HEK293 (cell line): ENCODE measurements at regions not wholly inside any gene's neighbourhood (a gene's known extent, or its start where the extent isn't known, plus 50 kb on each side); places are given as distances from the start of the nearest gene placed in this dataset.

Experiments
- CTCF ChIA-PET: fragments of 350-600 bp; formaldehyde crosslinking; extraction: SDS; loops from one replicate; lab custom pipeline; 2021; ENCODE audit warnings: antibody characterized with exemption; lab: Yijun Ruan, JAX
- POLR2A ChIA-PET: fragments of 300-600 bp; formaldehyde crosslinking; extraction: SDS; loops from one replicate; lab custom pipeline; 2020; ENCODE audit warnings: antibody characterized with exemption, inconsistent platforms; lab: Yijun Ruan, JAX
- H3K27ac ChIP-seq: fragments of 200-500 bp; sonication (Bioruptor generic); 2 replicates; pipeline ENCODE4 v1.5.1; 2014; ENCODE audit warnings: low read depth, low read length, control low read depth, inconsistent platforms; ENCODE audit errors: extremely low read depth
- H3K36me3 ChIP-seq, 2 experiments: fragments of 200-500 bp in 1 of 2; sonication (Bioruptor generic) in 1 of 2; 1 replicate in 1 of 2; 2 replicates in 1 of 2; pipeline ENCODE4 v1.5.1; 2014 to 2017; ENCODE audit warnings: inconsistent platforms in 2 of 2, low read length in 2 of 2; ENCODE audit not compliant: control insufficient read depth in 2 of 2, insufficient read depth in 1 of 2
- H3K4me1 ChIP-seq: fragments of 200-500 bp; sonication (Bioruptor generic); 2 replicates; pipeline ENCODE4 v1.5.1; 2014; ENCODE audit warnings: mild to moderate bottlenecking, low read length, inconsistent platforms; ENCODE audit not compliant: control insufficient read depth, insufficient read depth
- H3K4me3 ChIP-seq: 2 replicates; pipeline ENCODE4 v1.5.1; 2011; ENCODE audit warnings: low read depth, mild to moderate bottlenecking, control low read depth, low read length, moderate library complexity
- H3K9me3 ChIP-seq: fragments of 200-500 bp; sonication (Bioruptor generic); 2 replicates; pipeline ENCODE4 v1.5.1; 2014; ENCODE audit warnings: low read depth, low read length, inconsistent platforms; ENCODE audit not compliant: control insufficient read depth, insufficient read depth
- IKZF3 ChIP-seq: fragments of 450-650 bp; IDR thresholded peaks from 2 replicates; pipeline ENCODE4 v1.5.0; 2018; ENCODE audit warnings: missing biosample characterization, mild to moderate bottlenecking, missing genetic modification characterization, moderate library complexity
- MZF1 ChIP-seq: fragments of 450-650 bp; formaldehyde crosslinking; IDR thresholded peaks from 2 replicates; pipeline ENCODE4 v1.5.1; 2017; ENCODE audit warnings: missing biosample characterization, missing genetic modification characterization, borderline replicate concordance
- RBAK ChIP-seq: fragments of 450-650 bp; formaldehyde crosslinking; IDR thresholded peaks from 2 replicates; pipeline ENCODE4 v1.5.1; 2016; ENCODE audit warnings: missing biosample characterization, missing genetic modification characterization
- REPIN1 ChIP-seq: fragments of 450-650 bp; formaldehyde crosslinking; IDR thresholded peaks from 2 replicates; pipeline ENCODE4 v1.5.1; 2017; ENCODE audit warnings: missing biosample characterization, missing genetic modification characterization, low read depth
- ZBTB48 ChIP-seq: fragments of 450-650 bp; formaldehyde crosslinking; IDR thresholded peaks from 2 replicates; pipeline ENCODE4 v1.5.1; 2016; ENCODE audit warnings: missing biosample characterization, missing genetic modification characterization
- ZNF132 ChIP-seq: fragments of 450-650 bp; formaldehyde crosslinking; IDR thresholded peaks from 2 replicates; pipeline ENCODE4 v1.5.1; 2017; ENCODE audit warnings: missing biosample characterization, missing genetic modification characterization, borderline replicate concordance
- ZNF157 ChIP-seq: fragments of 450-650 bp; formaldehyde crosslinking; IDR thresholded peaks from 2 replicates; pipeline ENCODE4 v1.5.1; 2016; ENCODE audit warnings: missing biosample characterization, missing genetic modification characterization
- ZNF175 ChIP-seq: fragments of 450-650 bp; formaldehyde crosslinking; IDR thresholded peaks from 2 replicates; pipeline ENCODE4 v1.5.1; 2016; ENCODE audit warnings: missing biosample characterization, missing genetic modification characterization
- ZNF23 ChIP-seq: fragments of 450-650 bp; formaldehyde crosslinking; IDR thresholded peaks from 2 replicates; pipeline ENCODE4 v1.5.1; 2016; ENCODE audit warnings: missing biosample characterization, missing genetic modification characterization, borderline replicate concordance
- ZNF302 ChIP-seq: fragments of 450-650 bp; formaldehyde crosslinking; IDR thresholded peaks from 2 replicates; pipeline ENCODE4 v1.5.1; 2016; ENCODE audit warnings: missing biosample characterization, missing genetic modification characterization, low read depth
- ZNF366 ChIP-seq: fragments of 450-650 bp; formaldehyde crosslinking; conservative IDR thresholded peaks from 2 replicates; pipeline ENCODE4 v1.5.1; 2016; ENCODE audit warnings: missing biosample characterization, missing genetic modification characterization
- ZNF37A ChIP-seq: fragments of 450-650 bp; IDR thresholded peaks from 2 replicates; pipeline ENCODE4 v1.5.1; 2018; ENCODE audit warnings: missing biosample characterization, missing genetic modification characterization
- ZNF501 ChIP-seq: fragments of 450-650 bp; formaldehyde crosslinking; IDR thresholded peaks from 2 replicates; pipeline ENCODE4 v1.5.1; 2016; ENCODE audit warnings: missing biosample characterization, missing genetic modification characterization
- ZNF530 ChIP-seq: fragments of 450-650 bp; formaldehyde crosslinking; IDR thresholded peaks from 2 replicates; pipeline ENCODE4 v1.5.1; 2016; ENCODE audit warnings: low read depth, missing biosample characterization, missing genetic modification characterization
- ZNF596 ChIP-seq: fragments of 450-650 bp; IDR thresholded peaks from 2 replicates; pipeline ENCODE4 v1.5.0; 2018; ENCODE audit warnings: missing biosample characterization, mild to moderate bottlenecking, missing genetic modification characterization, moderate library complexity
- TF ChIP-seq, protein P1 (sequence below): IDR thresholded peaks from 2 replicates; pipeline ENCODE4 v1.6.1; 2011; ENCODE audit warnings: mild to moderate bottlenecking, low read depth, low read length, borderline replicate concordance
- TF ChIP-seq, protein P2 (sequence below): fragments of 450-650 bp; formaldehyde crosslinking; IDR thresholded peaks from 2 replicates; pipeline ENCODE4 v1.5.1; 2017; ENCODE audit warnings: missing biosample characterization, missing genetic modification characterization
- TF ChIP-seq, protein P3 (sequence below): fragments of 450-650 bp; formaldehyde crosslinking; IDR thresholded peaks from 2 replicates; pipeline ENCODE4 v1.5.1; 2016; ENCODE audit warnings: missing biosample characterization, missing genetic modification characterization
- TF ChIP-seq, protein P4 (sequence below): fragments of 450-650 bp; formaldehyde crosslinking; IDR thresholded peaks from 2 replicates; pipeline ENCODE4 v1.5.1; 2016; ENCODE audit warnings: missing biosample characterization, missing genetic modification characterization
- TF ChIP-seq, protein P5 (sequence below): fragments of 450-650 bp; formaldehyde crosslinking; IDR thresholded peaks from 2 replicates; pipeline ENCODE4 v1.5.1; 2016; ENCODE audit warnings: missing biosample characterization, missing genetic modification characterization, borderline replicate concordance

DNA sequence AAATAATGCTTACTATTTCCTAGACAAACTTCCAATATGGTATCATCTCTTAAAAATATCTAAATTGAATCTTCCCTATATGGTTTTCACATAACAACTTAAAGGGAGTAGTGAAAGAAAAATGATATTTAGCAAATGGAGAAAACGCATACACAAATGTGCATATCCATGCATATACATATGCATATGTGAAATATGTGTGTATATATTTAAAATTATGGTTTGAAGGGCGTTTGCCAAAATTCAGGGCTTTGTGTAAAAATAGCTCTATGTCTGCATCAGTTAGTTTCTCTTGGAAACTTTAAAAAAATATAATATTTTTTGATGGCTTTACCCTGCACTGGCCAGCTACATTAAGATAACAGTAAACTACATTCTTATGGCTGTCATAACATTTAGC, 986.7 kb downstream of the BCL11A start (continued):
- TF ChIP-seq, protein P1, sequence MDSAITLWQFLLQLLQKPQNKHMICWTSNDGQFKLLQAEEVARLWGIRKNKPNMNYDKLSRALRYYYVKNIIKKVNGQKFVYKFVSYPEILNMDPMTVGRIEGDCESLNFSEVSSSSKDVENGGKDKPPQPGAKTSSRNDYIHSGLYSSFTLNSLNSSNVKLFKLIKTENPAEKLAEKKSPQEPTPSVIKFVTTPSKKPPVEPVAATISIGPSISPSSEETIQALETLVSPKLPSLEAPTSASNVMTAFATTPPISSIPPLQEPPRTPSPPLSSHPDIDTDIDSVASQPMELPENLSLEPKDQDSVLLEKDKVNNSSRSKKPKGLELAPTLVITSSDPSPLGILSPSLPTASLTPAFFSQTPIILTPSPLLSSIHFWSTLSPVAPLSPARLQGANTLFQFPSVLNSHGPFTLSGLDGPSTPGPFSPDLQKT, result no peak
- no peak for TF ChIP-seq ZNF23 (tag by site-specific recombination)
- no peak for TF ChIP-seq ZNF530
- TF ChIP-seq IKZF3, result no peak
- TF ChIP-seq, protein P2, sequence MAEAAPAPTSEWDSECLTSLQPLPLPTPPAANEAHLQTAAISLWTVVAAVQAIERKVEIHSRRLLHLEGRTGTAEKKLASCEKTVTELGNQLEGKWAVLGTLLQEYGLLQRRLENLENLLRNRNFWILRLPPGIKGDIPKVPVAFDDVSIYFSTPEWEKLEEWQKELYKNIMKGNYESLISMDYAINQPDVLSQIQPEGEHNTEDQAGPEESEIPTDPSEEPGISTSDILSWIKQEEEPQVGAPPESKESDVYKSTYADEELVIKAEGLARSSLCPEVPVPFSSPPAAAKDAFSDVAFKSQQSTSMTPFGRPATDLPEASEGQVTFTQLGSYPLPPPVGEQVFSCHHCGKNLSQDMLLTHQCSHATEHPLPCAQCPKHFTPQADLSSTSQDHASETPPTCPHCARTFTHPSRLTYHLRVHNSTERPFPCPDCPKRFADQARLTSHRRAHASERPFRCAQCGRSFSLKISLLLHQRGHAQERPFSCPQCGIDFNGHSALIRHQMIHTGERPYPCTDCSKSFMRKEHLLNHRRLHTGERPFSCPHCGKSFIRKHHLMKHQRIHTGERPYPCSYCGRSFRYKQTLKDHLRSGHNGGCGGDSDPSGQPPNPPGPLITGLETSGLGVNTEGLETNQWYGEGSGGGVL (tag by site-specific recombination), result no peak
- TF ChIP-seq ZNF175 (tag by site-specific recombination), result no peak
- TF ChIP-seq MZF1 (tag by site-specific recombination), result no peak

DNA sequence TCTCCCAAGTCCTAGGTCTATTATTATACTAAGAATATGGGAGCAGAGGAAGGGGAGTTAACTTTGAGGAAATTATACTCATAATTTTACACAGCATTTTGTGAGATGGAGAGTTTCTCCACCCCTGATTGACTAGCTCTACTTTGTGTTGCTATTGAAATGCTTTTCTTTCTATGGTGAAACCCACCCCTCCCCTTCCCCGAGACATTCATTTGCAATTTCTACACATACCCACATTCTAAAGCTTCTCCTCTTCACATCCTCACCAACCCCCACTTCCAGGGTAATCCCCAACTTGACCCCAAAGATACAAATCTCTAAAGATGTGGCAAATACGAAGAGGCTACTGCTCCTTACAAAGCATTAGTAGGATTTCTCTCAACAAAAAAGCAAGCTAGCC, 992.2 kb downstream of the BCL11A start:
- CTCF ChIA-PET, result no interaction called here
- Histone ChIP-seq H3K4me1 (no peaks in the 10 kb centered on the region), H3K9me3 (no peaks in the 10 kb centered on the region), H3K4me3 (no peak overlapping the region), H3K27ac (no peak overlapping the region), H3K36me3 (no peaks in the 10 kb centered on the region)
- POLR2A ChIA-PET, result no interaction called here
- TF ChIP-seq ZBTB48 (tag by site-specific recombination) (no peak), RBAK (tag by site-specific recombination) (no peak), ZNF132 (tag by site-specific recombination) (no peak), REPIN1 (tag by site-specific recombination) (no peak), ZNF302 (no peak), ZNF157 (tag by site-specific recombination) (no peak)
- TF ChIP-seq, protein P3, sequence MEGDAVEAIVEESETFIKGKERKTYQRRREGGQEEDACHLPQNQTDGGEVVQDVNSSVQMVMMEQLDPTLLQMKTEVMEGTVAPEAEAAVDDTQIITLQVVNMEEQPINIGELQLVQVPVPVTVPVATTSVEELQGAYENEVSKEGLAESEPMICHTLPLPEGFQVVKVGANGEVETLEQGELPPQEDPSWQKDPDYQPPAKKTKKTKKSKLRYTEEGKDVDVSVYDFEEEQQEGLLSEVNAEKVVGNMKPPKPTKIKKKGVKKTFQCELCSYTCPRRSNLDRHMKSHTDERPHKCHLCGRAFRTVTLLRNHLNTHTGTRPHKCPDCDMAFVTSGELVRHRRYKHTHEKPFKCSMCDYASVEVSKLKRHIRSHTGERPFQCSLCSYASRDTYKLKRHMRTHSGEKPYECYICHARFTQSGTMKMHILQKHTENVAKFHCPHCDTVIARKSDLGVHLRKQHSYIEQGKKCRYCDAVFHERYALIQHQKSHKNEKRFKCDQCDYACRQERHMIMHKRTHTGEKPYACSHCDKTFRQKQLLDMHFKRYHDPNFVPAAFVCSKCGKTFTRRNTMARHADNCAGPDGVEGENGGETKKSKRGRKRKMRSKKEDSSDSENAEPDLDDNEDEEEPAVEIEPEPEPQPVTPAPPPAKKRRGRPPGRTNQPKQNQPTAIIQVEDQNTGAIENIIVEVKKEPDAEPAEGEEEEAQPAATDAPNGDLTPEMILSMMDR (tag by site-specific recombination), result no peak
- TF ChIP-seq, protein P4, sequence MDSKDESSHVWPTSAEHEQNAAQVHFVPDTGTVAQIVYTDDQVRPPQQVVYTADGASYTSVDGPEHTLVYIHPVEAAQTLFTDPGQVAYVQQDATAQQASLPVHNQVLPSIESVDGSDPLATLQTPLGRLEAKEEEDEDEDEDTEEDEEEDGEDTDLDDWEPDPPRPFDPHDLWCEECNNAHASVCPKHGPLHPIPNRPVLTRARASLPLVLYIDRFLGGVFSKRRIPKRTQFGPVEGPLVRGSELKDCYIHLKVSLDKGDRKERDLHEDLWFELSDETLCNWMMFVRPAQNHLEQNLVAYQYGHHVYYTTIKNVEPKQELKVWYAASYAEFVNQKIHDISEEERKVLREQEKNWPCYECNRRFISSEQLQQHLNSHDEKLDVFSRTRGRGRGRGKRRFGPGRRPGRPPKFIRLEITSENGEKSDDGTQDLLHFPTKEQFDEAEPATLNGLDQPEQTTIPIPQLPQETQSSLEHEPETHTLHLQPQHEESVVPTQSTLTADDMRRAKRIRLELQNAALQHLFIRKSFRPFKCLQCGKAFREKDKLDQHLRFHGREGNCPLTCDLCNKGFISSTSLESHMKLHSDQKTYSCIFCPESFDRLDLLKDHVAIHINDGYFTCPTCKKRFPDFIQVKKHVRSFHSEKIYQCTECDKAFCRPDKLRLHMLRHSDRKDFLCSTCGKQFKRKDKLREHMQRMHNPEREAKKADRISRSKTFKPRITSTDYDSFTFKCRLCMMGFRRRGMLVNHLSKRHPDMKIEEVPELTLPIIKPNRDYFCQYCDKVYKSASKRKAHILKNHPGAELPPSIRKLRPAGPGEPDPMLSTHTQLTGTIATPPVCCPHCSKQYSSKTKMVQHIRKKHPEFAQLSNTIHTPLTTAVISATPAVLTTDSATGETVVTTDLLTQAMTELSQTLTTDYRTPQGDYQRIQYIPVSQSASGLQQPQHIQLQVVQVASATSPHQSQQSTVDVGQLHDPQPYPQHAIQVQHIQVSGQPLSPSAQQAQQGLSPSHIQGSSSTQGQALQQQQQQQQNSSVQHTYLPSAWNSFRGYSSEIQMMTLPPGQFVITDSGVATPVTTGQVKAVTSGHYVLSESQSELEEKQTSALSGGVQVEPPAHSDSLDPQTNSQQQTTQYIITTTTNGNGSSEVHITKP (tag by site-specific recombination), result no peak

DNA sequence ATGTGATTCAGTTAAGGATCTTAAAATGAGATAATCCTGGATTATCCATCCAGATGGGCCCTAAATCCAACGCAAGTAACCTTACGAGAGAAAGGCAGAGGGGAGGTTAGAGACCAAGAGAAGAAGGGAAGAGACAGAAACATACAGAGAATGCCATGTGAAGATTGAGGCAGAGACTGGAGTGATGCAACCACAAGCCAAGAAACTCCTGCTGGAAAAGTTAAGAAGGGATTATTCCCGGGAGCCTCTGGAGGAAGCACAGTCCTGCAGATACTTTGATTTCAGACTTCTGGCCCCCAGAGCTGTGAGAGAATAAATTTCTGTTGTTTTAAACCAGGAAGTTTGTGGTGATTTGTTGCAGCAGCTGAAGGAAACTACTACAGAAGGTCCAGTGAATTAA, 992.7 kb downstream of the BCL11A start:
- ChIA-PET CTCF (no interaction called here), POLR2A (no interaction called here)
- no peaks in the 10 kb centered on the region for H3K36me3 ChIP-seq
- no peaks in the 10 kb centered on the region for H3K9me3 ChIP-seq
- no peak overlapping the region for H3K27ac ChIP-seq
- H3K4me3 ChIP-seq, result no peak overlapping the region
- H3K4me1 ChIP-seq, result no peaks in the 10 kb centered on the region
- TF ChIP-seq ZNF37A (tag by site-specific recombination) (no peak), ZNF596 (tag by site-specific recombination) (no peak), IKZF3 (no peak), ZNF132 (tag by site-specific recombination) (no peak), ZNF366 (tag by site-specific recombination) (no peak), ZNF501 (tag by site-specific recombination) (no peak)
- TF ChIP-seq, protein P5, sequence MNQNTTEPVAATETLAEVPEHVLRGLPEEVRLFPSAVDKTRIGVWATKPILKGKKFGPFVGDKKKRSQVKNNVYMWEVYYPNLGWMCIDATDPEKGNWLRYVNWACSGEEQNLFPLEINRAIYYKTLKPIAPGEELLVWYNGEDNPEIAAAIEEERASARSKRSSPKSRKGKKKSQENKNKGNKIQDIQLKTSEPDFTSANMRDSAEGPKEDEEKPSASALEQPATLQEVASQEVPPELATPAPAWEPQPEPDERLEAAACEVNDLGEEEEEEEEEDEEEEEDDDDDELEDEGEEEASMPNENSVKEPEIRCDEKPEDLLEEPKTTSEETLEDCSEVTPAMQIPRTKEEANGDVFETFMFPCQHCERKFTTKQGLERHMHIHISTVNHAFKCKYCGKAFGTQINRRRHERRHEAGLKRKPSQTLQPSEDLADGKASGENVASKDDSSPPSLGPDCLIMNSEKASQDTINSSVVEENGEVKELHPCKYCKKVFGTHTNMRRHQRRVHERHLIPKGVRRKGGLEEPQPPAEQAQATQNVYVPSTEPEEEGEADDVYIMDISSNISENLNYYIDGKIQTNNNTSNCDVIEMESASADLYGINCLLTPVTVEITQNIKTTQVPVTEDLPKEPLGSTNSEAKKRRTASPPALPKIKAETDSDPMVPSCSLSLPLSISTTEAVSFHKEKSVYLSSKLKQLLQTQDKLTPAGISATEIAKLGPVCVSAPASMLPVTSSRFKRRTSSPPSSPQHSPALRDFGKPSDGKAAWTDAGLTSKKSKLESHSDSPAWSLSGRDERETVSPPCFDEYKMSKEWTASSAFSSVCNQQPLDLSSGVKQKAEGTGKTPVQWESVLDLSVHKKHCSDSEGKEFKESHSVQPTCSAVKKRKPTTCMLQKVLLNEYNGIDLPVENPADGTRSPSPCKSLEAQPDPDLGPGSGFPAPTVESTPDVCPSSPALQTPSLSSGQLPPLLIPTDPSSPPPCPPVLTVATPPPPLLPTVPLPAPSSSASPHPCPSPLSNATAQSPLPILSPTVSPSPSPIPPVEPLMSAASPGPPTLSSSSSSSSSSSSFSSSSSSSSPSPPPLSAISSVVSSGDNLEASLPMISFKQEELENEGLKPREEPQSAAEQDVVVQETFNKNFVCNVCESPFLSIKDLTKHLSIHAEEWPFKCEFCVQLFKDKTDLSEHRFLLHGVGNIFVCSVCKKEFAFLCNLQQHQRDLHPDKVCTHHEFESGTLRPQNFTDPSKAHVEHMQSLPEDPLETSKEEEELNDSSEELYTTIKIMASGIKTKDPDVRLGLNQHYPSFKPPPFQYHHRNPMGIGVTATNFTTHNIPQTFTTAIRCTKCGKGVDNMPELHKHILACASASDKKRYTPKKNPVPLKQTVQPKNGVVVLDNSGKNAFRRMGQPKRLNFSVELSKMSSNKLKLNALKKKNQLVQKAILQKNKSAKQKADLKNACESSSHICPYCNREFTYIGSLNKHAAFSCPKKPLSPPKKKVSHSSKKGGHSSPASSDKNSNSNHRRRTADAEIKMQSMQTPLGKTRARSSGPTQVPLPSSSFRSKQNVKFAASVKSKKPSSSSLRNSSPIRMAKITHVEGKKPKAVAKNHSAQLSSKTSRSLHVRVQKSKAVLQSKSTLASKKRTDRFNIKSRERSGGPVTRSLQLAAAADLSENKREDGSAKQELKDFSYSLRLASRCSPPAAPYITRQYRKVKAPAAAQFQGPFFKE (tag by site-specific recombination), result no peak
